ENCODE measurements at regions not wholly inside any gene's neighbourhood (a gene's known extent, or its start where the extent isn't known, plus 50 kb on each side); places are given as distances from the start of the nearest gene placed in this dataset.
A peak's percentile ranks its signal among the peaks of the same experiment; 100 is the strongest.

- H3K4me3 Mint-ChIP-seq: no peak overlapping the region
- H3K9me3 Mint-ChIP-seq: peaks cover 76% of the 10 kb centered on the region
- no peak for TF ChIP-seq E2F5 (CRISPR knock-in tag; IDR thresholded peaks at IDR 0.05)
- TF ChIP-seq CTCF (IDR thresholded peaks at IDR 0.05): 0 out of 2 replicates have a peak, but pooled peaks have one; percentile 23
- no peak overlapping the region for H3K27ac Mint-ChIP-seq
- H3K27me3 Mint-ChIP-seq (ENCODE audit: low read depth): peaks cover 3% of the 10 kb centered on the region
- H3K4me1 Mint-ChIP-seq: no peaks in the 10 kb centered on the region
- peaks cover 52% of the 10 kb centered on the region for H3K36me3 Mint-ChIP-seq
- ChIA-PET POLR2A (no interaction called here), CTCF (no interaction called here)
- DNase-seq (ENCODE audit: low spot score) (peak; percentile 63), ATAC-seq (peak; percentile 74)
These were observed 411.0 kb upstream of the GYPC start for GRCh38 chr2:126244937-126245336.

- Mint-ChIP-seq H3K4me3 (no peak overlapping the region), H3K27ac (no peak overlapping the region), H3K4me1 (no peaks in the 10 kb centered on the region), H3K36me3 (peaks cover 63% of the 10 kb centered on the region), H3K9me3 (peaks cover 78% of the 10 kb centered on the region), H3K27me3 (ENCODE audit: low read depth) (peaks cover 5% of the 10 kb centered on the region)
- TF ChIP-seq ZBTB21 (CRISPR knock-in tag; IDR thresholded peaks at IDR 0.05; ENCODE audit: borderline replicate concordance) (no peak), KAT7 (CRISPR knock-in tag; IDR thresholded peaks at IDR 0.05; ENCODE audit: borderline replicate concordance) (no peak), TP53 (CRISPR knock-in tag; IDR thresholded peaks at IDR 0.05) (no peak), ZNF219 (CRISPR knock-in tag; IDR thresholded peaks at IDR 0.05; ENCODE audit: borderline replicate concordance) (no peak), RELA (CRISPR knock-in tag; IDR thresholded peaks at IDR 0.05; ENCODE audit: borderline replicate concordance) (no peak), ZMAT4 (CRISPR knock-in tag; IDR thresholded peaks at IDR 0.05) (no peak), GABPB1 (CRISPR knock-in tag; IDR thresholded peaks at IDR 0.05) (no peak), E2F1 (CRISPR knock-in tag; IDR thresholded peaks at IDR 0.05) (no peak), E2F5 (CRISPR knock-in tag; IDR thresholded peaks at IDR 0.05) (no peak), ZNF281 (CRISPR knock-in tag; IDR thresholded peaks at IDR 0.05) (no peak), JUN (CRISPR knock-in tag; IDR thresholded peaks at IDR 0.05) (no peak), TCF7 (CRISPR knock-in tag; IDR thresholded peaks at IDR 0.05; ENCODE audit: low read depth) (no peak), NFATC4 (CRISPR knock-in tag; IDR thresholded peaks at IDR 0.05) (no peak), FOXP1 (CRISPR knock-in tag; IDR thresholded peaks at IDR 0.05; ENCODE audit: borderline replicate concordance) (no peak), PRRX2 (CRISPR knock-in tag; IDR thresholded peaks at IDR 0.05) (no peak)
- ChIA-PET CTCF (no interaction called here), POLR2A (no interaction called here)
- DNase-seq (ENCODE audit: low spot score): no peak
- ATAC-seq: no peak
These were observed 402.3 kb upstream of the GYPC start for GRCh38 chr2:126253669-126254068.

Measured in WTC11 (cell line).